ENCODE measurements at regions not wholly inside any gene's neighbourhood (a gene's known extent, or its start where the extent isn't known, plus 50 kb on each side); places are given as distances from the start of the nearest gene placed in this dataset.

- Histone ChIP-seq H3K4me1 (ENCODE audit: control insufficient read depth in 5 of 5, insufficient read depth in 5 of 5, low read length in 5 of 5) (peaks cover 0 to 24% (median 1%) of the 10 kb centered on the region in 5 donors), H3K27me3 (ENCODE audit: control insufficient read depth in 3 of 3, insufficient read depth in 3 of 3, low read length in 2 of 3) (no peaks in the 10 kb centered on the region), H3K4me3 (no peak overlapping the region), H3K27ac (ENCODE audit: low read depth in 1 of 2, low read length in 1 of 2) (no peak overlapping the region), H3K36me3 (ENCODE audit: control insufficient read depth in 4 of 4, insufficient read depth in 4 of 4, low read length in 4 of 4) (no peaks in the 10 kb centered on the region), H3K9me3 (ENCODE audit: control insufficient read depth in 4 of 4, insufficient read depth in 3 of 4, low read length in 3 of 4) (no peaks in the 10 kb centered on the region), H3K9ac (ENCODE audit: insufficient read depth in 1 of 2, low read length in 2 of 2) (no peak overlapping the region)
- WGBS, 2 donors: 79 to 88% methylated on average over 7 of the region's 7 CpGs
- DNase-seq (no peak), ATAC-seq (ENCODE audit: insufficient read depth, low FRiP score) (no peak)
- no peak for TF ChIP-seq CTCF (IDR thresholded peaks at IDR 0.05; ENCODE audit: control extremely low read depth, extremely low read depth)
These were observed 149.2 kb upstream of the COPS8 start for GRCh38 chr2:236936446-236936940.

DNA sequence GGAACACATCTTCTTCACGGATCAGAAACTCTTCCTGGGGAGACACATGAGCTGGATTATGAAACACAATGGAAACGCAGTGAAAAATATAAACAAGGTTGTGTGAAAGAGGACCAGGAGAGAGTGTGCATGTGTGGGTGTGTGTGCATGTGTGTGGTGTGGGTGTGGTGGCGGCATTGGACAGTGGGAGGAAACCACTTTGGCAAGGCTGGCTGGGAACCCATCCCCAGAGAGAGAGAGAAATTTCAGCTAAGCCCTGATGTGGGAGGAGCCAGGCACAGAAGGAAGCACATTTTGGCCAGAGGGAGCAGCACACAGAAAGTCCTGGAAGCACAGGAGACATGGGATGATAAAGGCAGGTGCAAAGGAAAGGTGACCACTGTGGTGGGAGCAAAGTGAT lies 147.6 kb upstream of the COPS8 start:
- Histone ChIP-seq H3K27ac (ENCODE audit: low read depth in 1 of 2, low read length in 1 of 2) (no peak overlapping the region), H3K4me3 (no peak overlapping the region), H3K4me1 (ENCODE audit: control insufficient read depth in 5 of 5, insufficient read depth in 5 of 5, low read length in 5 of 5) (peaks cover 0 to 18% (median 1%) of the 10 kb centered on the region in 5 donors), H3K36me3 (ENCODE audit: control insufficient read depth in 4 of 4, insufficient read depth in 4 of 4, low read length in 4 of 4) (no peaks in the 10 kb centered on the region), H3K9me3 (ENCODE audit: control insufficient read depth in 4 of 4, insufficient read depth in 3 of 4, low read length in 3 of 4) (no peaks in the 10 kb centered on the region), H3K9ac (ENCODE audit: insufficient read depth in 1 of 2, low read length in 2 of 2) (no peak overlapping the region), H3K27me3 (ENCODE audit: control insufficient read depth in 3 of 3, insufficient read depth in 3 of 3, low read length in 2 of 3) (peaks cover 0 to 3% (median 0%) of the 10 kb centered on the region in 3 donors)
- WGBS, 2 donors: 56 to 62% methylated on average over 3 of the region's 3 CpGs
- DNase-seq (no peak), ATAC-seq (ENCODE audit: insufficient read depth, low FRiP score) (no peak)
- TF ChIP-seq CTCF (IDR thresholded peaks at IDR 0.05; ENCODE audit: control extremely low read depth, extremely low read depth): no peak

GRCh38 chr2:236939271-236939670 lies 146.4 kb upstream of the COPS8 start:
- peaks cover 0 to 8% (median 0%) of the 10 kb centered on the region in 3 donors for H3K27me3 ChIP-seq (ENCODE audit: control insufficient read depth in 3 of 3, insufficient read depth in 3 of 3, low read length in 2 of 3)
- no peak overlapping the region for H3K9ac ChIP-seq (ENCODE audit: insufficient read depth in 1 of 2, low read length in 2 of 2)
- no peak overlapping the region for H3K27ac ChIP-seq (ENCODE audit: low read depth in 1 of 2, low read length in 1 of 2)
- no peak for TF ChIP-seq CTCF (IDR thresholded peaks at IDR 0.05; ENCODE audit: control extremely low read depth, extremely low read depth)
- DNase-seq (no peak), ATAC-seq (ENCODE audit: insufficient read depth, low FRiP score) (no peak)
- H3K9me3 ChIP-seq (ENCODE audit: control insufficient read depth in 4 of 4, insufficient read depth in 3 of 4, low read length in 3 of 4): no peaks in the 10 kb centered on the region
- H3K4me1 ChIP-seq (ENCODE audit: control insufficient read depth in 5 of 5, insufficient read depth in 5 of 5, low read length in 5 of 5): peaks cover 0 to 11% (median 1%) of the 10 kb centered on the region in 5 donors
- H3K36me3 ChIP-seq (ENCODE audit: control insufficient read depth in 4 of 4, insufficient read depth in 4 of 4, low read length in 4 of 4): no peaks in the 10 kb centered on the region
- WGBS, 2 donors: 94 to 95% methylated on average over 2 of the region's 2 CpGs
- H3K4me3 ChIP-seq: no peak overlapping the region

- TF ChIP-seq CTCF (IDR thresholded peaks at IDR 0.05; ENCODE audit: control extremely low read depth, extremely low read depth): no peak
- no peak overlapping the region for H3K4me3 ChIP-seq
- H3K9me3 ChIP-seq (ENCODE audit: control insufficient read depth in 4 of 4, insufficient read depth in 3 of 4, low read length in 3 of 4): no peaks in the 10 kb centered on the region
- no peak for ATAC-seq (ENCODE audit: insufficient read depth, low FRiP score)
- no peak overlapping the region for H3K27ac ChIP-seq (ENCODE audit: low read depth in 1 of 2, low read length in 1 of 2)
- WGBS, 2 donors: 53 to 69% methylated on average over 11 of the region's 11 CpGs
- peak in 2 of 3 donors; percentile 45 to 73 for DNase-seq
- H3K36me3 ChIP-seq (ENCODE audit: control insufficient read depth in 4 of 4, insufficient read depth in 4 of 4, low read length in 4 of 4): no peaks in the 10 kb centered on the region
- peaks cover 0 to 11% (median 1%) of the 10 kb centered on the region in 5 donors for H3K4me1 ChIP-seq (ENCODE audit: control insufficient read depth in 5 of 5, insufficient read depth in 5 of 5, low read length in 5 of 5)
- H3K9ac ChIP-seq (ENCODE audit: insufficient read depth in 1 of 2, low read length in 2 of 2): no peak overlapping the region
- peaks cover 0 to 8% (median 0%) of the 10 kb centered on the region in 3 donors for H3K27me3 ChIP-seq (ENCODE audit: control insufficient read depth in 3 of 3, insufficient read depth in 3 of 3, low read length in 2 of 3)
These were observed 145.9 kb upstream of the COPS8 start for GRCh38 chr2:236939721-236940231.
